Ascending aorta (tissue), 2 donors: ENCODE measurements at regions not wholly inside any gene's neighbourhood (a gene's known extent, or its start where the extent isn't known, plus 50 kb on each side); places are given as distances from the start of the nearest gene placed in this dataset.

Experiments used
- DNase-seq, 2 donors: peaks; one replicate each; pipeline ENCODE4 v3.0.0-alpha.2; 2019; ENCODE audit warnings: low spot score in 2 of 2
- H3K27ac ChIP-seq, 2 donors: fragments of 200-600 bp; sonication (generic); one replicate each; pipeline ENCODE4 v1.5.1; 2016 to 2017; ENCODE audit warnings: mild to moderate bottlenecking in 1 of 2
- H3K27me3 ChIP-seq: fragments of 200-600 bp; sonication (generic); one replicate; pipeline ENCODE4 v1.5.1; 2017
- H3K36me3 ChIP-seq, 2 donors: fragments of 200-600 bp; sonication (generic); one replicate each; pipeline ENCODE4 v1.5.1; 2016
- H3K4me1 ChIP-seq, 2 donors: fragments of 200-600 bp; sonication (generic); one replicate each; pipeline ENCODE4 v1.5.1; 2016 to 2017; ENCODE audit warnings: mild to moderate bottlenecking in 1 of 2
- H3K4me3 ChIP-seq, 2 donors: fragments of 200-600 bp; sonication (generic); one replicate each; pipeline ENCODE4 v1.5.1; 2016 to 2017; ENCODE audit warnings: mild to moderate bottlenecking in 1 of 2
- H3K9me3 ChIP-seq, 2 donors: fragments of 200-600 bp; sonication (generic); one replicate each; pipeline ENCODE4 v1.5.1; 2016
- intact Hi-C: fragments of 100-400 bp; cut with DNase I; formaldehyde crosslinking; loops from one replicate; pipeline ENCODE4 v1.15.1; 2023
- TF ChIP-seq, protein P1 (sequence below), 3 experiments: fragments of 200-600 bp in 2 of 3; fragments of 450-650 bp in 1 of 3; sonication (generic) in 2 of 3; IDR thresholded peaks; one replicate each; pipeline ENCODE4 v1.5.1; 2016 to 2019; ENCODE audit warnings: antibody characterized with exemption in 3 of 3, mild to moderate bottlenecking in 1 of 3, moderate library complexity in 1 of 3

DNA sequence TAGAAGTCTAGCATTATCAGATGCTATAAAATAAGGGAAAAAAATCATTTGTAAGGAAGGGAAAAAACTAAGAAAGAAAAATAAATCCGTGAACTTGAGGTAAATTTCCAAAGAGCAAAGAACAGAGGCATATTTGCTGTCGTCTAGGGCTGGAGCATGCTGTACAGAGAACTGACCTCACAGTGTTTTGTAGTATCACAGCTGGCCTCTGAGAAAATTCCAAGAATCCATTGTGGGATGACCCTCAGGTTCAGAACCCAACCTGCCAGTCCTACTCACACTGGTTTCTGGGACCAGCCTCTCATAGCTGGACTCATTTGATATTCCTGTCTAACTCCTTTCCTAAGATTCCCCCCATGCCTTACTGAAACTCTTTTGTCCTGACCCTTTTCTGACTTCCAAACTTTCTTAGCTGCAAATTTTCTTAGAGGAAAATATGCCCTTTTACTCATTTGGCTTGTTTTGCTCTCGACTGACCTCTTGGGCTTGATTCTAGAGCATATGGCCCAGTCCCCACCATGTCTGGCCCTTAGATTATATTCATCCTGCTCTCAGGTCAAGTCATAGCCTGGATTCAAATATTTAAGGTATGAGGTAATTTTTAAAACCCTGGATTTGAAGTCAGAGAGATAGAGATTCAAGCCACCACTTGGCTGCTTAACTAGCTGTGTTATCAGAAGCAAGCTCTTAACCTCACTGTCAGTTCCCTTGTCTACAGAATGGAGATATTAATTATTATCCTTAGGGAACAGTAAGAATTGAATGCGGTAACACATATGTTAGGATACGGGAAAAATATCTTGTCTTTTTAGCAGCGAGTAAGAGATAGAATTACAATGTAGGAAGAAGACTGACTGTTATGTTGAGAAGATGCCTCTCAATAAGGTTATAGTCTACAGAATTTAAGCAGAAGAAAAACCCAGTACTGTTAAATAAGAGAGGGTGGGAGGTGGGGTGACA lies 89.7 kb upstream of the KCNA4 start:
- Histone ChIP-seq H3K27me3 (no peaks in the 10 kb centered on the region), H3K4me1 (no peaks in the 10 kb centered on the region), H3K4me3 (no peak overlapping the region), H3K9me3 (no peaks in the 10 kb centered on the region), H3K36me3 (no peaks in the 10 kb centered on the region), H3K27ac (no peak overlapping the region)
- DNase-seq = no peak
- TF ChIP-seq, protein P1, sequence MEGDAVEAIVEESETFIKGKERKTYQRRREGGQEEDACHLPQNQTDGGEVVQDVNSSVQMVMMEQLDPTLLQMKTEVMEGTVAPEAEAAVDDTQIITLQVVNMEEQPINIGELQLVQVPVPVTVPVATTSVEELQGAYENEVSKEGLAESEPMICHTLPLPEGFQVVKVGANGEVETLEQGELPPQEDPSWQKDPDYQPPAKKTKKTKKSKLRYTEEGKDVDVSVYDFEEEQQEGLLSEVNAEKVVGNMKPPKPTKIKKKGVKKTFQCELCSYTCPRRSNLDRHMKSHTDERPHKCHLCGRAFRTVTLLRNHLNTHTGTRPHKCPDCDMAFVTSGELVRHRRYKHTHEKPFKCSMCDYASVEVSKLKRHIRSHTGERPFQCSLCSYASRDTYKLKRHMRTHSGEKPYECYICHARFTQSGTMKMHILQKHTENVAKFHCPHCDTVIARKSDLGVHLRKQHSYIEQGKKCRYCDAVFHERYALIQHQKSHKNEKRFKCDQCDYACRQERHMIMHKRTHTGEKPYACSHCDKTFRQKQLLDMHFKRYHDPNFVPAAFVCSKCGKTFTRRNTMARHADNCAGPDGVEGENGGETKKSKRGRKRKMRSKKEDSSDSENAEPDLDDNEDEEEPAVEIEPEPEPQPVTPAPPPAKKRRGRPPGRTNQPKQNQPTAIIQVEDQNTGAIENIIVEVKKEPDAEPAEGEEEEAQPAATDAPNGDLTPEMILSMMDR (IDR thresholded peaks at IDR 0.05) = no peak
- intact Hi-C loops = no loop called here

GRCh38 chr11:30107899-30108298 lies 91.1 kb upstream of the KCNA4 start:
- H3K27ac ChIP-seq = no peak overlapping the region
- intact Hi-C loops = no loop called here
- no peak for DNase-seq
- no peaks in the 10 kb centered on the region for H3K27me3 ChIP-seq
- H3K36me3 ChIP-seq = no peaks in the 10 kb centered on the region
- no peaks in the 10 kb centered on the region for H3K4me1 ChIP-seq
- H3K4me3 ChIP-seq = no peak overlapping the region
- TF ChIP-seq, protein P1 (IDR thresholded peaks at IDR 0.05) = no peak
- H3K9me3 ChIP-seq = no peaks in the 10 kb centered on the region

DNA sequence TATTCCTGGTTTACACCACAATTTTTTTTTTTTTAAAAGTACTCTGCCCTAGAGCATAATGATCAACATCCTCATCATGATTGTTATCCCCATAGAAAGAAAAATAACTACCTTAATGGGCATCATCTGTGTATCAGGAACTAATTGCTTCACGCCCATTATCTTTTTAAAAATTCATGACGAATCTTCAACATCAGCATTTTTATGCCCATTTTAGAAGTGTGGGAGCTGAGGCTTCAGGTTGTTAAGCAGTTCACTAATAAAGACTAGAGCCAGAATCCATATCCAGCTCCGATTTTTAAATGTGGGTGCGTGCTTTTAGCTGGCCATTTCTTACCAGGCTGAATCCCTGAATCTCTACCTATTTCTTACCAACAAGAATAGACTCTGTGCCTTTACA lies 92.9 kb upstream of the KCNA4 start:
- Histone ChIP-seq H3K9me3 (no peaks in the 10 kb centered on the region), H3K4me3 (no peak overlapping the region), H3K27me3 (no peaks in the 10 kb centered on the region), H3K27ac (no peak overlapping the region), H3K36me3 (no peaks in the 10 kb centered on the region), H3K4me1 (no peaks in the 10 kb centered on the region)
- TF ChIP-seq, protein P1 (IDR thresholded peaks at IDR 0.05) = no peak
- intact Hi-C loops = no loop called here
- DNase-seq = no peak

DNA sequence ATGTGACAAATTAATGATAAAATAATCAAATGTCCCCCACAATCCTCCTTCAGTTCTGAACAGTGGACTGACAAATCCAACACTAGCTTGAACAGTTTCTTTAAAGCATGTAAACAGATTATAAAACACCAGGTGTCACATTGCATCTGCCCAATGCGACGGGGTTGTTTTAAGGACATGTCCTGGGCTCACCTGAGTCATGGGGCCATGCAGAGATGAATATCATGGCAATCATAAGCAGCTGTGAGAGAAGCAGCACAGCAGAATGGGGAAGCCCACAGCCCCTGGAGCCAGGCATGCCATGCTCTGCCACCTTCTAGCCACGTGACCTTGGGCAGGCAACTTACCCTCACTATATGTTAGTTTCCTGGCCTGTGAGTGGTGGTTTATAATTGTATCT lies 93.9 kb upstream of the KCNA4 start:
- Histone ChIP-seq H3K4me1 (no peaks in the 10 kb centered on the region), H3K27ac (no peak overlapping the region), H3K27me3 (no peaks in the 10 kb centered on the region), H3K4me3 (no peak overlapping the region), H3K9me3 (no peaks in the 10 kb centered on the region), H3K36me3 (no peaks in the 10 kb centered on the region)
- DNase-seq = no peak
- intact Hi-C loops = no loop called here
- TF ChIP-seq, protein P1 (IDR thresholded peaks at IDR 0.05) = no peak

- no peaks in the 10 kb centered on the region for H3K27me3 ChIP-seq
- TF ChIP-seq, protein P1 (IDR thresholded peaks at IDR 0.05) = no peak
- no peaks in the 10 kb centered on the region for H3K36me3 ChIP-seq
- intact Hi-C loops = no loop called here
- no peak overlapping the region for H3K27ac ChIP-seq
- DNase-seq = no peak
- no peak overlapping the region for H3K4me3 ChIP-seq
- H3K4me1 ChIP-seq = no peaks in the 10 kb centered on the region
- H3K9me3 ChIP-seq = no peaks in the 10 kb centered on the region
Measured at GRCh38 chr11:30111786-30112185, 95.0 kb upstream of the KCNA4 start.
